Naive B cell (primary cell): ENCODE measurements at regions not wholly inside any gene's neighbourhood (a gene's known extent, or its start where the extent isn't known, plus 50 kb on each side); places are given as distances from the start of the nearest gene placed in this dataset.

Experiments used
- ATAC-seq, 2 donors: fragments of 150-1000 bp; cut with Tn5 transposase; 2 replicates each; pipeline ENCODE4 v1.10.0; 2021; ENCODE audit warnings: low read depth in 2 of 2, mild to moderate bottlenecking in 2 of 2, moderate library complexity in 2 of 2
- DNase-seq: peaks from one replicate; pipeline ENCODE4 v3.0.0; 2022
- H3K27ac Mint-ChIP-seq, 6 donors: one replicate each; pipeline ENCODE4 v1.8.0; 2020 to 2022; ENCODE audit warnings: mild to moderate bottlenecking in 6 of 6, mixed read lengths in 6 of 6, moderate library complexity in 5 of 6, inconsistent platforms in 2 of 6
- H3K27me3 Mint-ChIP-seq, 3 donors: one replicate each; pipeline ENCODE4 v1.8.0; 2021 to 2022; ENCODE audit warnings: mixed read lengths in 3 of 3, mild to moderate bottlenecking in 1 of 3
- H3K36me3 Mint-ChIP-seq, 2 donors: one replicate each; pipeline ENCODE4 v1.8.0; 2020 to 2022; ENCODE audit warnings: mixed read lengths in 2 of 2, inconsistent platforms in 1 of 2, mild to moderate bottlenecking in 1 of 2
- H3K4me1 Mint-ChIP-seq, 3 donors: one replicate each; pipeline ENCODE4 v1.8.0; 2020 to 2022; ENCODE audit warnings: mixed read lengths in 3 of 3, inconsistent platforms in 1 of 3, mild to moderate bottlenecking in 1 of 3, moderate library complexity in 1 of 3
- H3K4me3 Mint-ChIP-seq, 8 donors: one replicate each; pipeline ENCODE4 v1.8.0; 2020 to 2022; ENCODE audit warnings: mild to moderate bottlenecking in 8 of 8, mixed read lengths in 8 of 8, moderate library complexity in 8 of 8, inconsistent platforms in 2 of 8
- H3K9me3 Mint-ChIP-seq, 7 donors: one replicate each; pipeline ENCODE4 v1.8.0; 2020 to 2022; ENCODE audit warnings: mixed read lengths in 7 of 7, mild to moderate bottlenecking in 5 of 7, inconsistent platforms in 2 of 7, moderate library complexity in 1 of 7

- Mint-ChIP-seq H3K4me1 (peaks cover 5 to 13% (median 6%) of the 10 kb centered on the region in 3 donors), H3K4me3 (no peak overlapping the region), H3K9me3 (no peaks in the 10 kb centered on the region), H3K36me3 (no peaks in the 10 kb centered on the region), H3K27ac (no peak overlapping the region), H3K27me3 (peaks cover 0 to 5% (median 0%) of the 10 kb centered on the region in 3 donors)
- ATAC-seq (no peak), DNase-seq (no peak)
These were observed 113.1 kb upstream of the SLC25A36 start for GRCh38 chr3:140828585-140828984.

DNA sequence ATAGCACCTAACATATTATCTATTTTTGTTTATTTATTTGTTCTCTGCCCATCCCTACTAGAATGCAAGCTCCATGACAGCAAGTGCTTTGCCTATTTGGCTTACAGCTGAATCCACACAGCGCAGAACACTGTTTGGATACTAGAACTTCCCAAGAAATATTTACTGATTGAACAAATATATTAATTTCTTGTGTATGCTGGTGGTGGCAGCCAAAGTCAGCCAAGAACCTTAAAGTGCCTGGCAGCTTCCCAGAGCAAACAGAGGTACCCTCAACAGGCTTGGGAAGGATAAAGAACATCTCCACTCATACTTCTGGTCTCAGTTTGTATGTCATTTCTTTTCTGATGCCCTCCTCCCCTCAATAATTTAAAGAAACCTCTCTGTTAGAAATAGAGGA is 111.8 kb upstream of the SLC25A36 start:
- H3K4me3 Mint-ChIP-seq, result no peak overlapping the region
- no peak for ATAC-seq
- peaks cover 0 to 8% (median 8%) of the 10 kb centered on the region in 3 donors for H3K27me3 Mint-ChIP-seq
- H3K9me3 Mint-ChIP-seq, result no peaks in the 10 kb centered on the region
- H3K27ac Mint-ChIP-seq, result no peak overlapping the region
- no peak for DNase-seq
- no peaks in the 10 kb centered on the region for H3K36me3 Mint-ChIP-seq
- peaks cover 5 to 15% (median 6%) of the 10 kb centered on the region in 3 donors for H3K4me1 Mint-ChIP-seq

DNA sequence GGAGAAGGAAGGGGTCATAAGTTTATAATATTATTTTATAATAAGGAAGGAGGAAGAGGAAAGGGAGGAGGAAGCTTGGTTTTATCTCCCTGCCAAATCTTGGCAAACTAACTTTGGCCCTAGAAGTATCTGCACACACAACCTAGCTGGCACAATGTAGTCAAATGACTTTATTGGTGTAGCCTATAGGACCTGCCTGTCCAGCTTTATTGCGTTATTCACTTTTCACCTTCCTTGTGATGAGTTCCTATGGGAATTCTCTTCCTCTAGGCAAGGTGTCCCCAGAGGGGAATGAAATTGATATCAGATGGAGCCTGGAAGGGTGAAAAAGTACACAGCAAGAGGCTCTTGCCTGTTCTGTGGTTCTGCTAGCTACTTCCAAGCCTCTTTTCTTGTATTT is 111.2 kb upstream of the SLC25A36 start:
- Mint-ChIP-seq H3K4me3 (no peak overlapping the region), H3K27me3 (peaks cover 0 to 8% (median 8%) of the 10 kb centered on the region in 3 donors), H3K4me1 (peaks cover 5 to 15% (median 6%) of the 10 kb centered on the region in 3 donors), H3K9me3 (no peaks in the 10 kb centered on the region), H3K36me3 (no peaks in the 10 kb centered on the region), H3K27ac (no peak overlapping the region)
- DNase-seq (no peak), ATAC-seq (no peak)

DNA sequence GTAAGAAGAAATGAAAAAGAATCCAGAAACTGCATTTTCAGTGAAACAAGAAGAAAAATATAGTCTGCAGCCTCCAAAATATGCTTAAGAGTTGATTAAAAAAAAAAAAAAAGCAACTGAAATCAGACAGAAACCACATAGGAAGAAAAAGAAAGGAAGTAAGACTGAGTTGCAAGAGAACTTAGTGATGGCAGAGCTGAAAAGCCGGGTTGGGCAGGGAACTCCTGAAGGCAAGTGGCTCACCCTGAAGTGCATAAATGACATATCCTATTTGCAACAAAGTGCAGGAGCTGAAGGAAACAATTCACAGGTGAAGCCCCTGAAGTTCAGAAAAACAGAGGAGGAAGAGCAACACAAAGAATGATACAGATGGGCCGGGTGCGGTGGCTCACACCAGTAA is 108.8 kb upstream of the SLC25A36 start:
- Mint-ChIP-seq H3K4me3 (peak overlapping the region in 5 of 8 donors; percentile 48 to 83 (median 67)), H3K9me3 (peaks cover 0 to 3% (median 0%) of the 10 kb centered on the region in 7 donors), H3K4me1 (peaks cover 5 to 15% (median 6%) of the 10 kb centered on the region in 3 donors), H3K36me3 (no peaks in the 10 kb centered on the region), H3K27ac (peak overlapping the region in 3 of 6 donors; percentile 5 to 85 (median 69)), H3K27me3 (peaks cover 0 to 8% (median 8%) of the 10 kb centered on the region in 3 donors)
- ATAC-seq, result peak in 1 of 2 donors; percentile 64
- peak; percentile 14 for DNase-seq

GRCh38 chr3:140834266-140835037 is 107.2 kb upstream of the SLC25A36 start:
- ATAC-seq (no peak), DNase-seq (no peak)
- Mint-ChIP-seq H3K27me3 (peaks cover 0 to 8% (median 8%) of the 10 kb centered on the region in 3 donors), H3K4me1 (peaks cover 5 to 15% (median 6%) of the 10 kb centered on the region in 3 donors), H3K27ac (peak overlapping the region in 2 of 6 donors; percentile 75 to 84), H3K36me3 (no peaks in the 10 kb centered on the region), H3K9me3 (peaks cover 0 to 3% (median 0%) of the 10 kb centered on the region in 7 donors), H3K4me3 (no peak overlapping the region)

GRCh38 chr3:140842984-140843649 is 98.5 kb upstream of the SLC25A36 start:
- DNase-seq (peak; percentile 46), ATAC-seq (peak; percentile 86 to 94)
- Mint-ChIP-seq H3K27me3 (peaks cover 0 to 8% (median under 1%) of the 10 kb centered on the region in 3 donors), H3K4me3 (peak overlapping the region; percentile 2 to 91 (median 79)), H3K4me1 (peaks cover 15 to 32% (median 28%) of the 10 kb centered on the region in 3 donors), H3K27ac (peak overlapping the region in 5 of 6 donors; percentile 42 to 92 (median 83)), H3K36me3 (no peaks in the 10 kb centered on the region), H3K9me3 (no peaks in the 10 kb centered on the region)

- peaks cover 0 to 8% (median 5%) of the 10 kb centered on the region in 3 donors for H3K27me3 Mint-ChIP-seq
- ATAC-seq (no peak), DNase-seq (no peak)
- no peaks in the 10 kb centered on the region for H3K36me3 Mint-ChIP-seq
- peak overlapping the region in 7 of 8 donors; percentile 30 to 91 (median 82) for H3K4me3 Mint-ChIP-seq
- H3K4me1 Mint-ChIP-seq, result peaks cover 15 to 32% (median 28%) of the 10 kb centered on the region in 3 donors
- peak overlapping the region in 3 of 6 donors; percentile 42 to 83 (median 60) for H3K27ac Mint-ChIP-seq
- H3K9me3 Mint-ChIP-seq, result no peaks in the 10 kb centered on the region
These were observed 98.0 kb upstream of the SLC25A36 start for GRCh38 chr3:140843656-140844055.

DNA sequence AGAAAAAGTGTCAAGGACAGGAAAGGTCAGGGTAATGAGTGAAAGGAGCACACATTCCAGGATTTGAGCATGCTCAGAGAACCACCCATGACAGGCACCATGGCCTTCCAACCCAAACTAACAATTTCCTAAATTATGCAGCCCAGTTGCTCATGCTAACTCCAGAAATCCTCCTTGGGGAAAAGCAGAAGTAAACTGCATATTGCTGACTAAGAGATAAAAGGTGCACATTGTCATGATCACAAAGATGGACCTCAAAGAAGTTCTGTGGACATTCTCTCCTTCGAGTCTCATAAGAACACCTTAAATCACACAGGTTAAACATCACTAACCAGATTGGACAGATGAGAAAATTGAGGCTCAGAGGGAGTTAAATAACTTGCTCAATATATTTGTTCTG is 97.6 kb upstream of the SLC25A36 start:
- no peaks in the 10 kb centered on the region for H3K36me3 Mint-ChIP-seq
- peak overlapping the region in 1 of 6 donors; percentile 83 for H3K27ac Mint-ChIP-seq
- DNase-seq, result no peak
- H3K4me3 Mint-ChIP-seq, result peak overlapping the region in 4 of 8 donors; percentile 27 to 82 (median 49)
- no peaks in the 10 kb centered on the region for H3K9me3 Mint-ChIP-seq
- ATAC-seq, result no peak
- peaks cover 0 to 11% (median 5%) of the 10 kb centered on the region in 3 donors for H3K27me3 Mint-ChIP-seq
- peaks cover 15 to 32% (median 28%) of the 10 kb centered on the region in 3 donors for H3K4me1 Mint-ChIP-seq

DNA sequence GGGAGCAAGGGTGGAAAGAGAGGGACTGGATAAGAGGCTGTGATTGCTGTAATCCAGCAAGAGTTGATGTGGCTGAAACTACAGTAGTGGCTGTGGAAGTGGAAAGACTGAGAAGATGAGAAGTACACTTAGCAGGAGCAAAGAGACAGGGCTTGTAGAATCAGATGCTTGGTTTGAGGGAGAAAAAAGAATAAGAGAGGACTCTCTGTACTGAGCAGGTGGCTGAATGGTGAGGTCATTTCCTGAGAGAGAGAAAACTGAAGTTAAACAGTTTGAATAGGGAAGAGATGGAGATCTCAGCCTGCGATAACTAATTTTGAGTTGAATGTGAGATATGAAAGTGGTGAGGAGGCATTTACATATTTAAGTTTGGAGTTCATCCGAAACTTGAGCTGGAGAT is 95.8 kb upstream of the SLC25A36 start:
- Mint-ChIP-seq H3K9me3 (peaks cover 0 to 3% (median 0%) of the 10 kb centered on the region in 7 donors), H3K4me3 (peak overlapping the region in 3 of 8 donors; percentile 0 to 27 (median 3))

GRCh38 chr3:140848666-140849065 is 93.0 kb upstream of the SLC25A36 start:
- peaks cover 0 to 6% (median 3%) of the 10 kb centered on the region in 7 donors for H3K9me3 Mint-ChIP-seq
- ATAC-seq (no peak), DNase-seq (no peak)
- H3K36me3 Mint-ChIP-seq, result no peaks in the 10 kb centered on the region
- no peak overlapping the region for H3K27ac Mint-ChIP-seq
- no peak overlapping the region for H3K4me3 Mint-ChIP-seq
- H3K27me3 Mint-ChIP-seq, result peaks cover under 1 to 27% (median 13%) of the 10 kb centered on the region in 3 donors
- peaks cover 7 to 22% (median 19%) of the 10 kb centered on the region in 3 donors for H3K4me1 Mint-ChIP-seq

More for the DNA sequence above, 95.8 kb upstream of the SLC25A36 start:
- peak in 1 of 2 donors; percentile 35 for ATAC-seq
- Mint-ChIP-seq H3K27me3 (peaks cover 0 to 19% (median 5%) of the 10 kb centered on the region in 3 donors), H3K4me1 (peaks cover 15 to 32% (median 28%) of the 10 kb centered on the region in 3 donors), H3K27ac (peak overlapping the region in 3 of 6 donors; percentile 16 to 54 (median 28)), H3K36me3 (no peaks in the 10 kb centered on the region)
- peak; percentile 9 for DNase-seq

DNA sequence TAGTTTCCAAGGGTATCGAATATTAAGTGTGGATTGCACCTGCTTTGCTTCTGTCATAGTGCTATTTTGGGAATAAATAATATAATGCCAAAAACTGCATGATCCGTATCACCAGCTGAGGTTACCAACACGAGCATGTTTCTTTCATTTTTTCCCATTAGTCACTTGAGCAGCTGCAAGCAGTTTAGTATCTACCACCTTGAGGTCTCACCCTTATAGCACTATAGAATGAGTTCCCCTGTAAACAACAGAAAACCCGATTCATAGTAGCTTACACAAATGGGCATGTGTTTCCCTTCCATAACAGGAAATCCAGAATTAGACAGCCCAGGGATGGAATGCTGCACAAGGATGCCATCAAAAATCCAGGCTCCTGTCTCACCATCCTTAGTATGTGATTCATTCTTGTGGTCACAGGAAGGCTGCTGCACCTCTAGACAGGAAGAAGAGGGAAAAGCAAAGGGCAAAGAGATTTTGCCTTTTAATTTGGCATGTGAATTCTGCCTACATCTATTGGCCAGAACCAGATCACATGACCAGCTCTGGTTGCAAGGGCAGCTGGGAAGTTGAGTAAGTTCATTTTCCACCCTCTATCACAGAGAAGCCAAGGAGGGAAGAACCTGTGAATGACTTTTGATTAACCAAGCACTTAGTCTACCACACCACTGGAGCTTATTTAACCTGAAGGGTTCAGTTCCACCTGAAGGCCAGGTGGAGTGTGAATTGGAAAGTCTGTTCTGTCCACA is 91.3 kb upstream of the SLC25A36 start:
- Mint-ChIP-seq H3K9me3 (peaks cover 0 to 6% (median 4%) of the 10 kb centered on the region in 7 donors), H3K27me3 (peaks cover 9 to 27% (median 19%) of the 10 kb centered on the region in 3 donors), H3K27ac (no peak overlapping the region), H3K36me3 (no peaks in the 10 kb centered on the region), H3K4me3 (no peak overlapping the region), H3K4me1 (peaks cover 7 to 11% (median 9%) of the 10 kb centered on the region in 3 donors)
- ATAC-seq, result no peak
- DNase-seq, result no peak

GRCh38 chr3:140854961-140855360 is 86.7 kb upstream of the SLC25A36 start:
- H3K4me1 Mint-ChIP-seq, result no peaks in the 10 kb centered on the region
- no peak overlapping the region for H3K27ac Mint-ChIP-seq
- ATAC-seq (no peak), DNase-seq (no peak)
- peaks cover 8 to 13% (median 9%) of the 10 kb centered on the region in 3 donors for H3K27me3 Mint-ChIP-seq
- peaks cover 0 to 6% (median 4%) of the 10 kb centered on the region in 7 donors for H3K9me3 Mint-ChIP-seq
- H3K4me3 Mint-ChIP-seq, result no peak overlapping the region
- H3K36me3 Mint-ChIP-seq, result no peaks in the 10 kb centered on the region

DNA sequence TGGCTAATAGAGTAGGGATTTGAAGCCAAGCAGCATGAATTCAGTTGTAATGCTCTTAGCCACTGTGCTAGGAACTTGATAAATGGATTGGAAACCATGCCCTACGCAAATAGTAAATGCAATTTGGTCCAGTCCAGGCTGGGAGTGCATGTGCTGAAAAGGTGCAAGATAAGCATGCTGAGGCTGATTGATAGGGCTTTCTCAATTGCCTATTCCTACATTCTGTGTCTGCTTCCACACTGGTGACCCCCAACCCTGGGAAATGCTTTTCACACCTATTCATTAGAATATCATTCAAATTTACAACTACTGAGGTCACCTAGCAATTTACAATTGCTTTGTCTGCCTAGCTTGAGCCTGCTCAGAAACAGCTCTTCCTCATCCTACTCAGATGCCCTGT is 84.7 kb upstream of the SLC25A36 start:
- Mint-ChIP-seq H3K27me3 (peaks cover 0 to 9% (median 6%) of the 10 kb centered on the region in 3 donors), H3K27ac (no peak overlapping the region), H3K4me3 (no peak overlapping the region), H3K9me3 (peaks cover 0 to 6% (median 1%) of the 10 kb centered on the region in 7 donors), H3K36me3 (no peaks in the 10 kb centered on the region), H3K4me1 (no peaks in the 10 kb centered on the region)
- ATAC-seq (no peak), DNase-seq (no peak)
